ENCODE measurements at regions not wholly inside any gene's neighbourhood (a gene's known extent, or its start where the extent isn't known, plus 50 kb on each side); places are given as distances from the start of the nearest gene placed in this dataset.
"Not testable (repeated sequence)": the region's sequence is repeated elsewhere in the genome, so short reads cannot be mapped to it uniquely, and the experiment has no call there.

DNA sequence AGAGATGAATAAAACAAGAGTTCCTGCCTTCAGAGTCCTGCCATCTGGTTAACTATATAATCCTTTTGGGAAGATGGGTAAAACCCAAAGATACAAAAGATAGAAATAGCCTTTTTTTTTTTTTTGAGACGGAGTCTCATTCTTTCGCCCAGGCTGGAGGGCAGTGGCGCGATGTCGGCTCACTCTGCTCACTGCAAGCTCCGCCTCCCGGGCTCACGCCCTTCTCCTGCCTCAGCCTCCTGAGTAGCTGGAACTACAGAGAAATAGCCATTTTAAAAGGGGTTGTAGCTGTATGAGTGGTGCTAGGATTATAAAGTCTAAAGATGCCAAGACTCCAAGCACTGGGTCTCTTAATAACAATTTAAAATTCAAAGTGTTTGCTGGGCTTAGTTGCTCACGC, 97.2 kb downstream of the KDR start:
- Mint-ChIP-seq H3K4me1 (ENCODE audit: low read depth) (peaks cover 3% of the 10 kb centered on the region), H3K36me3 (ENCODE audit: low read depth) (no peaks in the 10 kb centered on the region), H3K4me3 (ENCODE audit: unreplicated experiment) (no peak overlapping the region), H3K27ac (ENCODE audit: unreplicated experiment) (no peak overlapping the region), H3K9me3 (ENCODE audit: low read depth) (no peaks in the 10 kb centered on the region), H3K27me3 (ENCODE audit: low read depth) (peaks cover 37% of the 10 kb centered on the region)
- TF ChIP-seq, protein P1, sequence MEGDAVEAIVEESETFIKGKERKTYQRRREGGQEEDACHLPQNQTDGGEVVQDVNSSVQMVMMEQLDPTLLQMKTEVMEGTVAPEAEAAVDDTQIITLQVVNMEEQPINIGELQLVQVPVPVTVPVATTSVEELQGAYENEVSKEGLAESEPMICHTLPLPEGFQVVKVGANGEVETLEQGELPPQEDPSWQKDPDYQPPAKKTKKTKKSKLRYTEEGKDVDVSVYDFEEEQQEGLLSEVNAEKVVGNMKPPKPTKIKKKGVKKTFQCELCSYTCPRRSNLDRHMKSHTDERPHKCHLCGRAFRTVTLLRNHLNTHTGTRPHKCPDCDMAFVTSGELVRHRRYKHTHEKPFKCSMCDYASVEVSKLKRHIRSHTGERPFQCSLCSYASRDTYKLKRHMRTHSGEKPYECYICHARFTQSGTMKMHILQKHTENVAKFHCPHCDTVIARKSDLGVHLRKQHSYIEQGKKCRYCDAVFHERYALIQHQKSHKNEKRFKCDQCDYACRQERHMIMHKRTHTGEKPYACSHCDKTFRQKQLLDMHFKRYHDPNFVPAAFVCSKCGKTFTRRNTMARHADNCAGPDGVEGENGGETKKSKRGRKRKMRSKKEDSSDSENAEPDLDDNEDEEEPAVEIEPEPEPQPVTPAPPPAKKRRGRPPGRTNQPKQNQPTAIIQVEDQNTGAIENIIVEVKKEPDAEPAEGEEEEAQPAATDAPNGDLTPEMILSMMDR (IDR thresholded peaks at IDR 0.05): no peak
- no peak for DNase-seq (ENCODE audit: low spot score)

DNA sequence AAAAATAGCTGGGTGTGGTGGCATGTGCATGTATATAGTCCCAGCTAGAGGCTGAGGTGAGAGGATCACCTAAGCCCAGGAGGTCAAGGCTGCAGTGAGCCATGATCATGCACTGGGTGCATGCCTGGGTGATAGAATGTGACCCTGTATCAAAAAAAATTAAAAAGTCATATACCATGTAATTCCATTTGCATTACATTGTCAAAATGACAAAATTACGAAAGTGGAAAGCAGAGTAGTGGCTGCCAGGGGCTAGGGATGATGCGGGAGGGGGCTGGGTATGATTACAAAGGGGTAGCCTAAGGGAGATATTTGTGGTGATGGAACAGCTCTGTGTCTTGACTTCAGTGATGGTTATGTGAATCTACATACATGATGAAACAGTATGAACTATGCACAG, 97.8 kb downstream of the KDR start:
- Mint-ChIP-seq H3K4me3 (ENCODE audit: unreplicated experiment) (no peak overlapping the region), H3K27me3 (ENCODE audit: low read depth) (peaks cover 32% of the 10 kb centered on the region), H3K36me3 (ENCODE audit: low read depth) (no peaks in the 10 kb centered on the region), H3K9me3 (ENCODE audit: low read depth) (no peaks in the 10 kb centered on the region), H3K4me1 (ENCODE audit: low read depth) (no peaks in the 10 kb centered on the region), H3K27ac (ENCODE audit: unreplicated experiment) (no peak overlapping the region)
- no peak for DNase-seq (ENCODE audit: low spot score)
- TF ChIP-seq, protein P1 (IDR thresholded peaks at IDR 0.05): no peak

DNA sequence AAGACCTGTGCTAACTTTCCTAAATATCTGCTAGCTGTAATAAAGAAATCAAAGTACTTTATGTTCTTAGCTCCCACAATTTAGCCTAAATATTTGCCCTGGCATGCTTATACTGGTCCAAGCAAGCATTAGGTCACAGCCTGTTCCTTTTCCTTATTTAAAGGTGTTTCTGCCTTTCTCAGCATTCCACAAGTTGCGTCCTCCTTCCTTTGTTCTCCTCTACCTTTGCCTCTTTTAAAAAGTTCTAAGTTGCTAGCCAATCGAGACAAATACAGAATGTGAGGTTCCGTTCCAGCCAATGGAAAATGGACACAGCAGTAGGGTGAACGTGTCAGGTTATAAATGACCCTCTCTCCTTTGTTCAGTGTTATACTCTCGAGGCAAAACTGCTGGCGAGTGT, 99.9 kb downstream of the KDR start:
- not testable (repeated sequence) for H3K36me3 Mint-ChIP-seq (ENCODE audit: low read depth); H3K27ac Mint-ChIP-seq (ENCODE audit: unreplicated experiment); H3K4me3 Mint-ChIP-seq (ENCODE audit: unreplicated experiment); H3K4me1 Mint-ChIP-seq (ENCODE audit: low read depth); DNase-seq (ENCODE audit: low spot score); H3K9me3 Mint-ChIP-seq (ENCODE audit: low read depth)
- H3K27me3 Mint-ChIP-seq (ENCODE audit: low read depth): peaks cover 20% of the 10 kb centered on the region

DNA sequence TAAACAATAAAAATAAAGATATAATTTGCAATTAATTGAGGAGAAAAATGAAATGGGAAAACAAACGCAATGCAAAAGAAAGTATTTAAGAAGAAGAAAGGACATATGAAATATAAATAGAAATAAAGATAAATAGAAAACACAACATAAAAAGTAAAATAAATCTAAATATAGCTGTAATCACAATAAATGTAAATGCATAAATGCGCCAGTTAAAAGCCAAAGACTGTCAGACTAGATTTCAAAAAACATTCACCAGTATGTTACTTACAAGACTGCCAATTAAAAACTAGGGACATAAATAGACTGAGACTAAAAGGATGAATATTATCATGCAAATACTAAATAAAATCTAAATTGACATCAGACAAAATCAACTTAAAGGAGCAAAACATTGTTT, 102.4 kb downstream of the KDR start:
- TF ChIP-seq, protein P1 (IDR thresholded peaks at IDR 0.05): no peak
- DNase-seq (ENCODE audit: low spot score): no peak
- H3K4me3 Mint-ChIP-seq (ENCODE audit: unreplicated experiment): no peak overlapping the region
- no peak overlapping the region for H3K27ac Mint-ChIP-seq (ENCODE audit: unreplicated experiment)
- peaks cover 3% of the 10 kb centered on the region for H3K36me3 Mint-ChIP-seq (ENCODE audit: low read depth)
- peaks cover 11% of the 10 kb centered on the region for H3K27me3 Mint-ChIP-seq (ENCODE audit: low read depth)
- H3K9me3 Mint-ChIP-seq (ENCODE audit: low read depth): no peaks in the 10 kb centered on the region
- peaks cover 7% of the 10 kb centered on the region for H3K4me1 Mint-ChIP-seq (ENCODE audit: low read depth)

DNA sequence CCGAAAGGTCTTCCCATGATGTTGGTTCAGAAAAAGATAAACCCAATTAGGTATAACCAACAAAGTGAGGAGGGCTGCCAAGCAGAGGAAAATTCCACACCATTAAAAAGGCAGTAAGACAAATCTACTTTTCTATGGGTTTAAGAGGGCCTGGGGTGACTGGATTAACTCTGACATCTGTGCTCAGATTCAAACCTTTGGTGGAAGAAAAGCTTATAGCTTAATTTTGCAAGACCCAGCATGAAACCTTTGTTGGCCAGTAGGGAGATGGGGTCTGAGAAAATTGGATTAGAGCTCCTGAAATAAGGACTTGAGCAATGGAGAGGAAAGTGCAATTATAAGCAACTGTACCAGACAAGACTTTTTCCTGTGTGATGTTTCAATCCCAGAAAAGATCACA, 104.2 kb downstream of the KDR start:
- TF ChIP-seq, protein P1 (IDR thresholded peaks at IDR 0.05): no peak
- no peaks in the 10 kb centered on the region for H3K9me3 Mint-ChIP-seq (ENCODE audit: low read depth)
- H3K4me3 Mint-ChIP-seq (ENCODE audit: unreplicated experiment): no peak overlapping the region
- H3K27me3 Mint-ChIP-seq (ENCODE audit: low read depth): peaks cover 2% of the 10 kb centered on the region
- DNase-seq (ENCODE audit: low spot score): no peak
- H3K36me3 Mint-ChIP-seq (ENCODE audit: low read depth): peaks cover 3% of the 10 kb centered on the region
- peaks cover 7% of the 10 kb centered on the region for H3K4me1 Mint-ChIP-seq (ENCODE audit: low read depth)
- H3K27ac Mint-ChIP-seq (ENCODE audit: unreplicated experiment): no peak overlapping the region

DNA sequence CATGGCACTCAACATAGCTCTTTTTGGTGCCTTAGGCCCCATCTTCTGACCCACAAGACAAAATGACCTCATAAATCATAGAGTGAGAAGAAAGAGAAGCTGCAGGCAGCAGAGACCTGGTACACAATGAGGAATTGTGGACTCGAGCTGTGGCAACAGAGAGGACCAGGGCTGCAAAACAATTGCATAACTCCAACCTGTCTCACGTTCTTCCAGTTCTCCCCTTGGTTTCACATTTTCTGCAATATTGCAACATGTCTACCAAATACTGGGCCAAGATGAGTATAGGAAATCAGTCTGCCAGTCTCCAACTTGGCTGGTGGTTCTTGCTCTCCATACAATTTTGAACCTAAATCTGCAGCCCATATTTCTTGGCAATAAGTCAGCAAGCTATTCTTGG, 105.3 kb downstream of the KDR start:
- H3K4me1 Mint-ChIP-seq (ENCODE audit: low read depth): peaks cover 7% of the 10 kb centered on the region
- peaks cover 3% of the 10 kb centered on the region for H3K27me3 Mint-ChIP-seq (ENCODE audit: low read depth)
- H3K4me3 Mint-ChIP-seq (ENCODE audit: unreplicated experiment): no peak overlapping the region
- TF ChIP-seq, protein P1 (IDR thresholded peaks at IDR 0.05): no peak
- peaks cover 3% of the 10 kb centered on the region for H3K36me3 Mint-ChIP-seq (ENCODE audit: low read depth)
- no peak for DNase-seq (ENCODE audit: low spot score)
- no peaks in the 10 kb centered on the region for H3K9me3 Mint-ChIP-seq (ENCODE audit: low read depth)
- H3K27ac Mint-ChIP-seq (ENCODE audit: unreplicated experiment): no peak overlapping the region

All from chondrocyte (in vitro differentiated cells).